ENCODE measurements at regions not wholly inside any gene's neighbourhood (a gene's known extent, or its start where the extent isn't known, plus 50 kb on each side); places are given as distances from the start of the nearest gene placed in this dataset.

GRCh38 chr4:120440730-120441129 lies 374.1 kb upstream of the MAD2L1 start:
- no peak for DNase-seq
- TF ChIP-seq POLR2A (IDR thresholded peaks at IDR 0.05) (no peak), CTCF (IDR thresholded peaks at IDR 0.05) (no peak), EP300 (IDR thresholded peaks at IDR 0.05) (no peak)
- no peaks in the 10 kb centered on the region for H3K36me3 ChIP-seq
- H3K27me3 ChIP-seq: no peaks in the 10 kb centered on the region
- WGBS, 3 donors: 49 to 53% (median 51%) methylated on average over 3 of the region's 3 CpGs
- no peaks in the 10 kb centered on the region for H3K4me1 ChIP-seq (ENCODE audit: insufficient read depth)
- H3K4me3 ChIP-seq: no peak overlapping the region
- no peaks in the 10 kb centered on the region for H3K9me3 ChIP-seq
- intact Hi-C loops (cut with DNase I): no loop called here
- H3K27ac ChIP-seq: no peak overlapping the region

- H3K27ac ChIP-seq: no peak overlapping the region
- H3K36me3 ChIP-seq: no peaks in the 10 kb centered on the region
- TF ChIP-seq CTCF (IDR thresholded peaks at IDR 0.05) (no peak), EP300 (IDR thresholded peaks at IDR 0.05) (no peak), POLR2A (IDR thresholded peaks at IDR 0.05) (no peak)
- no peaks in the 10 kb centered on the region for H3K27me3 ChIP-seq
- WGBS, 3 donors: 73 to 80% (median 78%) methylated on average over 5 of the region's 5 CpGs
- H3K4me1 ChIP-seq (ENCODE audit: insufficient read depth): no peaks in the 10 kb centered on the region
- H3K9me3 ChIP-seq: no peaks in the 10 kb centered on the region
- no peak overlapping the region for H3K4me3 ChIP-seq
- no peak for DNase-seq
- intact Hi-C loops (cut with DNase I): no loop called here
Observed at GRCh38 chr4:120435179-120435578, 368.5 kb upstream of the MAD2L1 start.

- TF ChIP-seq EP300 (IDR thresholded peaks at IDR 0.05) (no peak), POLR2A (IDR thresholded peaks at IDR 0.05) (no peak), CTCF (IDR thresholded peaks at IDR 0.05) (no peak)
- no peak for DNase-seq
- Histone ChIP-seq H3K4me3 (no peak overlapping the region), H3K36me3 (no peaks in the 10 kb centered on the region), H3K27ac (no peak overlapping the region), H3K4me1 (ENCODE audit: insufficient read depth) (no peaks in the 10 kb centered on the region), H3K9me3 (no peaks in the 10 kb centered on the region), H3K27me3 (no peaks in the 10 kb centered on the region)
- intact Hi-C loops (cut with DNase I): no loop called here
- 82 to 94% (median 93%) methylated on average over 2 of the region's 2 CpGs for WGBS, 3 donors
Observed at GRCh38 chr4:120434756-120435155, 368.1 kb upstream of the MAD2L1 start.

GRCh38 chr4:120432301-120432860 lies 365.7 kb upstream of the MAD2L1 start:
- Histone ChIP-seq H3K4me3 (no peak overlapping the region), H3K4me1 (ENCODE audit: insufficient read depth) (no peaks in the 10 kb centered on the region), H3K9me3 (no peaks in the 10 kb centered on the region), H3K36me3 (no peaks in the 10 kb centered on the region), H3K27me3 (no peaks in the 10 kb centered on the region), H3K27ac (no peak overlapping the region)
- WGBS, 3 donors: 64 to 72% (median 66%) methylated on average over 3 of the region's 3 CpGs
- TF ChIP-seq CTCF (IDR thresholded peaks at IDR 0.05) (no peak), EP300 (IDR thresholded peaks at IDR 0.05) (no peak), POLR2A (IDR thresholded peaks at IDR 0.05) (no peak)
- no peak for DNase-seq
- intact Hi-C loops (cut with DNase I): no loop called here

Data from ovary (tissue), 7 donors.